GM21825 (cell line): ENCODE measurements at regions not wholly inside any gene's neighbourhood (a gene's known extent, or its start where the extent isn't known, plus 50 kb on each side); places are given as distances from the start of the nearest gene placed in this dataset.

ENCODE experiments used
- ATAC-seq: cut with Tn5 transposase; IDR thresholded peaks from one replicate; pipeline ENCODE4 v1.9.1; 2021; ENCODE audit warnings: mild to moderate bottlenecking, moderate library complexity; ENCODE audit not compliant: unreplicated experiment

- ATAC-seq = no peak
These were observed 157.6 kb downstream of the AACS start for GRCh38 chr12:125222876-125223275.

GRCh38 chr12:125225641-125226040, 160.4 kb downstream of the AACS start:
- ATAC-seq = no peak

GRCh38 chr12:125228519-125229260, 163.5 kb downstream of the AACS start:
- no peak for ATAC-seq

GRCh38 chr12:125229878-125230530, 164.8 kb downstream of the AACS start:
- ATAC-seq = no peak

DNA sequence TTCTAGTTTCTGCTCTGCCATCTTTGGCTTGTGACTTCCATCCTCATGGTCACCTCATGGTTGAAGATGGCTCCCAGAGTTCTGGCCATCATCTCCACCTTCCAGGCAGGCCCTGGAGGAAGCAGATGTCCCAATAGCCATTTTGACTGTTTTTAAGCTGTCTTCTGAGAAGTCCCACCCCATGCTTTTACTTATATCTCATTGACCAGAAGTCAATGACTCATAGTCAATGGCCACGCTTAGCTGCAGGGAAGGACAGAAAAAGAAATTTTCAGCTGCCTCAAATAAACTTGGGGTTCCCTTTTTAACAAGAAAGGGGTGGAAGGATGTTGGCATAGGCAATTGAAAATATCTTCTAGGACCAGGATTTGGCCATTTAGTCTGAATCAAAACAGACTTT, 168.1 kb downstream of the AACS start:
- ATAC-seq = no peak

DNA sequence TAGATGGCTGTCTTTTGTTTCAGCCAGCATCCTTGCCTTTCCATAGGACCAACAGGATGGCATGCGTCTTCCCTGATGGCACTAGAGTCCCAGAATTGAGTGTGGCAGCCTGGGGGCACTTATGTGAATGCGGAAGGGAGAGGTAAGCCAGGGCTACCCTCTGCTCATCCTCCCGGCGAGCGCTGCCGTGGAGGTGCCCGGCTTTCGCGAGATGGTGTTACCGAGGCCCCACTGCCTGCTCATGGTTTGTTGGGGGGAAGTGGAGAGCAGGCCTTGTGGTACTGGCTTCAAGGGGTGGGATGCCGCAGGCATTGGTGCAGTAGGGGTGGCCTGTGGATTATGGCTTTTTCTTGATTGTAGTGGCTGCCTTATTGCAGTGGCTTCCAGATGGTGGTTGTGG, 174.3 kb downstream of the AACS start:
- ATAC-seq = no peak

DNA sequence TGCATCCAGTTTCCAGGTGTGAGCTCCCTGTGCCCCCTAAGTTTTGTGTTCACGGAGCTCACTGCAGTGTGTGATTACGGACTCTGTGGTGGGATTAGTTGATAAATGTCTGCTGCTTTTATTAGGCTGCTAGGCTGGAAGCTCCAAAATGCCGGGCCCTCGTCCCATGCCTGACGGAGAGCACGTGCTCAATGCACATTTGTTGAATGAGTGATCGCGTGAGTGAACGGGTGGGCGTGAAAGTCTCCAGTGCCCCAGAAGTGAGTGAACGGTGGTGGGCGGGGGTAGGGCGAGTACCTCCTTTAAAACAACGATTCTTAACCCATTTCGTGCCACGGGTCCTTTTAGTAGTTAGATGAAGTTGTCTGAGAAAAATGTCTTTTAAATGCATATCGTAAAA, 175.5 kb downstream of the AACS start:
- ATAC-seq = no peak

DNA sequence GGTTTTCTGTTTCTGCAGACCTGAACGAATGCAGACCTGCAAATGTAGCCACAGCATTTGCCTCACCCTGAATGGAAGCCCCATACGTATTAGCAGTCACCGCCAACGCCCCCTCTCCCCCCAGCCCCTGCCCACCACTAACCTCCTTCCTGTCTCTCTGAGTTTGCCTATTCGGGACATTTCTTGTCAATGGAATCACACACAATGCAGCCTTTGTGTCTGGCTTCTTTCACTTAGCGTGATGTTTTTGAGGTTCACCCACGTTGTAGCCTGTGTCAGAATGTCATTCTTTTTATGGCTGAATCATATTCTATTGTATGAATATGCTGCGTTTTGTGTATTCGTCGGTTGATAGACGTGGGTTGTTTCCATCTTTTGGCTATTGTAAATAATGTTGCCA, 178.6 kb downstream of the AACS start:
- no peak for ATAC-seq

- ATAC-seq = no peak
These were observed 179.1 kb downstream of the AACS start for GRCh38 chr12:125244338-125244737.

- no peak for ATAC-seq
These were observed 180.6 kb downstream of the AACS start for GRCh38 chr12:125245581-125246557.

GRCh38 chr12:125247477-125247876, 182.2 kb downstream of the AACS start:
- no peak for ATAC-seq

DNA sequence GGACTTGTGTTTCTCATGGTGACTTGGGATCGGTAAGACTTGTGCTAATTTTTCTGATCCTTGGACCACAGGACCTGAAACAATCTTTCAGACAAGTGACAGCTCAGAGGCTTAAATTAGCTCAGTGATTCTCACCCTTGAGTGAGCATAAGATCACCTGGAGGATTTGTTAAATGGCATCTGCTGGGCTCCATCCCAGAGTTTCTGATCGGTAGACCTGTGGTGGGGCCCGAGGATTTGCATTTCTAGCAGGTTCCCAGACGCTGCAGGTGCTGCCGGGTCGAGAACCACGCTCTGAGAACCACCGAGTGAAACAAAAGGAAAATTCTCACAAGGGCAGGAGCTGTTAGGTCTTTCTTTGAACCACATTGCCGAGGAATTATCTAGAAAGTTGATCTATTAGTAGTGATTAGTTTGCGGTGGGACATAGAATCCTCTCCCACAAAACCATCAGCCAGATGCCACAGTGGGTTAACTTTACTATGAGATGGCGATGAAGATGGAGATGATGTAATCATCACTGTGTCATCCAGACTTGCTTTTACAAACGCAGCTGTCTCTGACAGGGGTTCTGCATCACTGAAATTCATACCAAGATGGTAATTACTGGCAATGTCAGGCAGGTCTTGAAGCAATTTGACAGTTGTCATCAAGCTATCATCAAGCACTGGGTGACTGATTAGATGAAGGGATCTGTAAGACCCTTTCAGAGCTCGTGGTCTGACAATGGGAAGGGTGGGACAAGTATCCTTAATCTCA, 184.0 kb downstream of the AACS start:
- ATAC-seq = no peak

DNA sequence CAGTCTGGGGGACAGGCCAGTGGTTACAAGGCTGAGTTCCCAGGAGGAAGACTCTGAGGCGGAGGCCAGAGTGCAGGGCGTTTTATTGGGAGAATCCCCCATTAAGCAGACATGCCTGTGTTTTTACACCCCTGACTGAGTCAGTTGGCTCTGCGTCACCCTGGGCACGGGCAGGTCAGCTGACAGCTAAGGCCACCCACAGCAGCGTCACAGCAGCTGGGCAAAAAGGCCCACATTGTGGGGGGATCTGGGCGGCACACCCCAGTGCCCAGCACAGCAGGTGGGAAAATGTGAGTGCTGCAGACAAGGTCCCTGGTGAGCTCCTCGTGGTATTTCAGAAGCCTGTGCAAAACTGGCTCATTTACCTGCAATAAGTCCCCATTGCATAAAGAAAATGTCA, 184.7 kb downstream of the AACS start:
- ATAC-seq = no peak

- ATAC-seq = no peak
These were observed 189.0 kb downstream of the AACS start for GRCh38 chr12:125254236-125254635.

DNA sequence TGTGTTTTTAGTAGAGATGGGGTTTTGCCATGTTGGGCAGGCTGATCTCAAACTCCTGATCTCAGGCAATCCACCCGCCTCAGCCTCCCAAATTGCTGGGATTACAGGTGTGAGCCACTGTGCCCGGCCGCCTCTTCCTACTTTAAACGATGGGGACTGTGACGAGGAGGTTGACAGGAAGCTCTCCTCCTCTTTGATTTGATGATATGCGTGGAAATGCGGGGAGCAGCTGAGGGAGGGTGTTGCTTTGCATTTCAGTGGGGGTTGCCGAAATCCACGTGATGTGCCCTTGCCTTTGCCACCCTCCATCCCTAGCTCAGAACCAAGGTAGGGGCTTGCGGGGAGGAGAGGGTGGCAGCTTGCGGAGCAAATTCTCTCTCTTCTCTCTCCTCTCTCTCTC, 189.6 kb downstream of the AACS start:
- no peak for ATAC-seq

- no peak for ATAC-seq
These were observed 190.8 kb downstream of the AACS start for GRCh38 chr12:125255935-125256633.

DNA sequence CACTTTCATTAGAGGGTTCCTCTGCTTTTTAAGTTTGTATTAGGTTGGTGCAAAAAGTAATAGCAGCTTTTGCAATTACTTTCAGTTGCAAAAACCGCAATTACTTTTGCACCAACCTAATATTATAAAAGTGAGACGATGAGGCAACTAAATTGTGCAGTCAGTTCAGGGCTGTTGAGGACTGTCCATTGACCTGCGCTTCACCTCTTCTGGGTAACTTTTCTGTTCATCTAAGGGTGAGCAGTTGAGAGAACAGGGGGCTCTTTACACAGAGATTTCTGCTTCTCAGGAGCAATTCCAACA, 191.3 kb downstream of the AACS start:
- ATAC-seq = no peak

DNA sequence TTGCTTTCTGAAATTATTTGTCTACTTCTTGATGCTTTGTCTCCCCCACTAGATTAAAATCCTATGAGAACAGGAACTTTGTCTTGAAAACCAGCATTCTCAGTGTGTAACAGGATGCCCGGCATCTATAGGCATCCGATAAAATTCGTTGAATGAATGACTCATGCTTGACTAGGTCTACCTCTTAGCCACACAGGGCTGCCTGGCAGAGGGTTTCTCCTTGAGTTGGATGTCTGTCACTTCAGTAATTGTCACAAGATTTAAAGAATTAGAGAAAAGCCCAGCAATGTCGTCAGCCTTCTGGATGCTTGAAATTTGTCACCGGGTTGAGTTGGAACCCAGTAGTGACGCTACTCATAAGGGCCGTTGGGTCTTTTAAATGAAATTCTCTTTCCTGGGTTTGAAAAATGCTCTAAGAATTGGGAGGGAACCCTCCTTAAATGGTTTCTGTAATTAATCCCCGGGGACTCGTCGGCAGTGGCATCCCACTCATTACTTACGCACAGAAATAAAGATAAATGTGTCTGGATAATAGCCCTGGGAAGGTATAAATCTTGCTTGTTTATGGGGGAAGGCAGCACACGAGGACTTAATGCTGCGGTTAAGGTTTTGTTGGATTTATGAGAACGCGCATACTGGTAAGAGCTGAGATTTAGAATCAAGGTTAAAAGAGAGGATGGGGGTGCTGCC, 194.1 kb downstream of the AACS start:
- ATAC-seq = no peak

- no peak for ATAC-seq
These were observed 197.6 kb downstream of the AACS start for GRCh38 chr12:125262851-125263250.

DNA sequence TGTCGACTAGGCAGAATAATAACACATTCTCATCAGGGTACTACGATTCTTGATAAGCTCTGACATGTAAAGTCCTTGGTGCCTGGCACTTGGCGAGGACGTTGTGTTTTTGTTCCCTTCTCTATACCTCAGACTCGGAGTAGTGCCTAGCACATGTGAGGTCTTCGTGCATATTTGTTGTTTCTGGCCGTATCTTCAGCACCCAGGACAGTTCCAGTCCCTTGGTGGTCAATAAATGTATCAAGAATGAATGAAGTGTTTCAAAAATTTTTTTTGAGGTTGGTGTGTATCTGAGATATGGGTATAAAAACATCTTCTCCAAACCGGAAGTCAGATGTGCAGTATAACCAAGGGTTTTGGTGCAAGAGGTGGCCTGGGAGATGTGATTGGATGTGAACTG, 198.2 kb downstream of the AACS start:
- ATAC-seq = no peak
